ENCODE measurements at regions not wholly inside any gene's neighbourhood (a gene's known extent, or its start where the extent isn't known, plus 50 kb on each side); places are given as distances from the start of the nearest gene placed in this dataset.

DNA sequence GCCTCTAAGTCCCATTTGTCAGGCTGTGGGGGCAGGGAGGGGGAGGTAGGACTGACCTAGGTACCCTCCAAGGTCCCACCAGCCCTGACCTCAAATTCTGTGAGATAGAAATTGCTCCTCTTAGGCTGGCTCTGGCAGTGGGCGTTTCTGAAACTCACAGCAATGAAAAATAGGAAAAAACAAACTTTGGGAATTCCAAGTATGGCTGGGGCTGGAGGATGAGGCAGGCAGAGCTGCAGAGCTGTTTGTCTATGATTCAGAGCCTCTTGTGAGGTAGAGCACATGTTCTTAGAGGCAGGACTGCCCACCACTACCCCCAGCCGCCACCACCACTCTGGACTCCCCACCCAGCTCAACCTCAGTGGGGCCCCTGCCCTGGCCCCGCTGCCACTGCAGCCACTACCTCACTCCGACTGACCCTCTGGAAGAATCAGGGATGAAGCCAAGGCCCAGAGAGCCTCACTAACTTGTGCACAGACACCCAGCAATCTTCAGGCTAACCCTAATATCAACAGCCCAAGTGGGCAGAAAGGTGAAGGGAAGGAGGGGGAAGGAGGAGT is 98.2 kb downstream of the PJA1 start:
- Histone ChIP-seq H3K36me3 (ENCODE audit: control insufficient read depth in 1 of 2, insufficient read depth in 2 of 2, low read depth in 1 of 2, low read length in 2 of 2) (no peaks in the 10 kb centered on the region), H3K9me3 (ENCODE audit: control insufficient read depth, low read length) (peaks cover 14% of the 10 kb centered on the region), H3K9ac (ENCODE audit: low read length) (no peak overlapping the region), H3K4me1 (ENCODE audit: control insufficient read depth, insufficient read depth, low read depth, low read length) (peaks cover 7% of the 10 kb centered on the region), H3K27me3 (ENCODE audit: control insufficient read depth in 1 of 2, insufficient read depth in 1 of 2, low read length in 2 of 2) (peaks cover 0 to 84% of the 10 kb centered on the region in 2 experiments), H2AK5ac (ENCODE audit: low read length, severe bottlenecking) (no peak overlapping the region), H4K8ac (ENCODE audit: low read length) (no peak overlapping the region), H2BK120ac (ENCODE audit: low read depth, low read length) (no peak overlapping the region), H3K4me3 (ENCODE audit: insufficient read depth in 1 of 2, low read depth in 1 of 2, low read length in 2 of 2) (no peak overlapping the region), H3K4me2 (ENCODE audit: low read length, poor library complexity, severe bottlenecking) (no peak overlapping the region), H3K79me1 (replicated peaks; ENCODE audit: low read length, poor library complexity, severe bottlenecking) (no peaks in the 10 kb centered on the region), H3K23ac (ENCODE audit: low read length in 2 of 2) (no peak overlapping the region), H2BK15ac (ENCODE audit: low read depth, poor library complexity, severe bottlenecking) (no peak overlapping the region), H3K27ac (ENCODE audit: low read length, poor library complexity, severe bottlenecking) (no peak overlapping the region), H3K4ac (ENCODE audit: low read depth in 1 of 2, low read length in 2 of 2) (no peak overlapping the region), H4K91ac (ENCODE audit: low read length) (no peak overlapping the region), H3K14ac (ENCODE audit: low read length in 2 of 2) (no peak overlapping the region), H2AFZ (ENCODE audit: low read depth, low read length) (no peak overlapping the region), H2BK12ac (ENCODE audit: low read length in 2 of 2) (peak overlapping the region in 1 of 2 experiments; percentile 5), H3K18ac (ENCODE audit: low read depth in 1 of 2, low read length in 2 of 2) (peak overlapping the region in 1 of 2 experiments; percentile 73), H2BK5ac (ENCODE audit: low read depth, low read length, poor library complexity, severe bottlenecking) (no peak overlapping the region)
- peak; percentile 35 for DNase-seq
- 20% methylated on average over 1 of the region's 4 CpGs for WGBS

DNA sequence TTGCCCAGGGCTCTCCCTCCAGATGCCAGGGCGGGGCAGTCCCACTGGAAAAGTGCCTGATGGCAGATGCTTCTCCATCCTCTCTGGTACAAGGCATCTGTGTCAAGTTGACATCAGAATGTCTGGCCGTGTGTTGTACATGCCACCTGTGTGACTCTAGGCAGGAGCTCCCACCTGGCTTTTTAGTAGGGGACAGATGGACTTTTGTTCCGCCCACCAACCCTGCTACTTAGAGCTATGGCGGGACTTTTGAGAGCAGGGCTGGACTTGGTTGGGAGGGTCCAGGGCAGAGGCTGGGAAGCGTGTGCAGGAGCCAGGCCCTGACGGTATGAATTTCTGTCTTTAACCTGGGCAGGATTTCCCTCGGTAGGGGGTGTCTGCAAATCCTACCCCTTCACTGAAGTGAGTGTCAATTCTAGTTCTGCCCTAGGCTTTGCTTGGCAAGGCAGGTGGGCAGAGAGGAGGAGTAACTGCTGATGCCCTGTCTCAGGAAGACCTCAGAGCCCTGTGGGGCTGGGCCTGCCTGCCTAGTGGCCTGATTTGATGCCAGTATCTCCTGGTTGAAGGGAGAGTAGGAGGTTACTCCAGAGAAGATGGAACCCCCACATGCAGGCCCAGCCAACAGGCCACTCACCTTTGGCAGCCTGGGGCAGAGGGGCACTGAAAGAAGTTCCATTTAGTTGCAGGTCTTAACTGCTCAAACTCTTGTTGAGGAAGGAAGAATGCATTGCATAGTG is 99.1 kb downstream of the PJA1 start:
- H2BK120ac ChIP-seq (ENCODE audit: low read depth, low read length): no peak overlapping the region
- no peak overlapping the region for H2AFZ ChIP-seq (ENCODE audit: low read depth, low read length)
- no peak overlapping the region for H2BK5ac ChIP-seq (ENCODE audit: low read depth, low read length, poor library complexity, severe bottlenecking)
- peaks cover 14% of the 10 kb centered on the region for H3K9me3 ChIP-seq (ENCODE audit: control insufficient read depth, low read length)
- H3K14ac ChIP-seq (ENCODE audit: low read length in 2 of 2): no peak overlapping the region
- no peak overlapping the region for H2AK5ac ChIP-seq (ENCODE audit: low read length, severe bottlenecking)
- no peak overlapping the region for H4K8ac ChIP-seq (ENCODE audit: low read length)
- H3K23ac ChIP-seq (ENCODE audit: low read length in 2 of 2): no peak overlapping the region
- H3K4me1 ChIP-seq (ENCODE audit: control insufficient read depth, insufficient read depth, low read depth, low read length): peaks cover 7% of the 10 kb centered on the region
- 96% methylated on average over 6 of the region's 7 CpGs for WGBS
- H2BK12ac ChIP-seq (ENCODE audit: low read length in 2 of 2): no peak overlapping the region
- DNase-seq: no peak
- H3K4ac ChIP-seq (ENCODE audit: low read depth in 1 of 2, low read length in 2 of 2): no peak overlapping the region
- H4K91ac ChIP-seq (ENCODE audit: low read length): no peak overlapping the region
- no peaks in the 10 kb centered on the region for H3K79me1 ChIP-seq (replicated peaks; ENCODE audit: low read length, poor library complexity, severe bottlenecking)
- no peak overlapping the region for H3K18ac ChIP-seq (ENCODE audit: low read depth in 1 of 2, low read length in 2 of 2)
- H3K4me3 ChIP-seq (ENCODE audit: insufficient read depth in 1 of 2, low read depth in 1 of 2, low read length in 2 of 2): no peak overlapping the region
- H3K4me2 ChIP-seq (ENCODE audit: low read length, poor library complexity, severe bottlenecking): no peak overlapping the region
- H3K27me3 ChIP-seq (ENCODE audit: control insufficient read depth in 1 of 2, insufficient read depth in 1 of 2, low read length in 2 of 2): peaks cover 0 to 87% of the 10 kb centered on the region in 2 experiments
- H3K9ac ChIP-seq (ENCODE audit: low read length): no peak overlapping the region
- H3K36me3 ChIP-seq (ENCODE audit: control insufficient read depth in 1 of 2, insufficient read depth in 2 of 2, low read depth in 1 of 2, low read length in 2 of 2): no peaks in the 10 kb centered on the region
- no peak overlapping the region for H3K27ac ChIP-seq (ENCODE audit: low read length, poor library complexity, severe bottlenecking)
- H2BK15ac ChIP-seq (ENCODE audit: low read depth, poor library complexity, severe bottlenecking): no peak overlapping the region

DNA sequence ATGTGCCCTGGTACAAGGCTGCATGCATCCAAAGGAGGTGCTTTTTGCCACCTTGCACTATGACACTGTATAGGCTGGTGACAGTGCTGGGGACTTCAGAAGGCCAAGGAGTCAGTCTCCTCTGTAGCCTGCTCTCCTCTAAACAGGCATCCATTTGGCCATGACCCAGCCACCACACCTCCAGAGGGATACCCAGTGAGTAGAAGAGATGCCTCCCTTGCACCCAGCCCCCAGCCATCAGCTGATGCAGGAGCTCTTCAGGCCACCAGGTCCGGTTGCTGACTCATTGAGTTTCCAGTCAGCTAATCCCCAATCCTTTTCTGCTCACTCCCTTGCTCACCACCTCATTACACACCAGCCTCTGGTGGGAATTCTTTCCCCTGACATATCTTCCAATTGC is 99.8 kb downstream of the PJA1 start:
- H2BK12ac ChIP-seq (ENCODE audit: low read length in 2 of 2): peak overlapping the region in 1 of 2 experiments; percentile 12
- H3K4ac ChIP-seq (ENCODE audit: low read depth in 1 of 2, low read length in 2 of 2): no peak overlapping the region
- peaks cover 14% of the 10 kb centered on the region for H3K9me3 ChIP-seq (ENCODE audit: control insufficient read depth, low read length)
- H2AK5ac ChIP-seq (ENCODE audit: low read length, severe bottlenecking): no peak overlapping the region
- H3K4me1 ChIP-seq (ENCODE audit: control insufficient read depth, insufficient read depth, low read depth, low read length): peaks cover 7% of the 10 kb centered on the region
- no peak overlapping the region for H2BK15ac ChIP-seq (ENCODE audit: low read depth, poor library complexity, severe bottlenecking)
- WGBS: 40% methylated on average over 1 of the region's 1 CpG
- no peak overlapping the region for H3K4me3 ChIP-seq (ENCODE audit: insufficient read depth in 1 of 2, low read depth in 1 of 2, low read length in 2 of 2)
- H3K9ac ChIP-seq (ENCODE audit: low read length): no peak overlapping the region
- H3K27ac ChIP-seq (ENCODE audit: low read length, poor library complexity, severe bottlenecking): no peak overlapping the region
- H3K79me1 ChIP-seq (replicated peaks; ENCODE audit: low read length, poor library complexity, severe bottlenecking): no peaks in the 10 kb centered on the region
- no peak overlapping the region for H3K23ac ChIP-seq (ENCODE audit: low read length in 2 of 2)
- no peak overlapping the region for H2BK5ac ChIP-seq (ENCODE audit: low read depth, low read length, poor library complexity, severe bottlenecking)
- no peak overlapping the region for H2BK120ac ChIP-seq (ENCODE audit: low read depth, low read length)
- peaks cover 0 to 85% of the 10 kb centered on the region in 2 experiments for H3K27me3 ChIP-seq (ENCODE audit: control insufficient read depth in 1 of 2, insufficient read depth in 1 of 2, low read length in 2 of 2)
- no peak overlapping the region for H3K14ac ChIP-seq (ENCODE audit: low read length in 2 of 2)
- no peak overlapping the region for H4K91ac ChIP-seq (ENCODE audit: low read length)
- no peak overlapping the region for H3K18ac ChIP-seq (ENCODE audit: low read depth in 1 of 2, low read length in 2 of 2)
- DNase-seq: peak; percentile 53
- no peaks in the 10 kb centered on the region for H3K36me3 ChIP-seq (ENCODE audit: control insufficient read depth in 1 of 2, insufficient read depth in 2 of 2, low read depth in 1 of 2, low read length in 2 of 2)
- H3K4me2 ChIP-seq (ENCODE audit: low read length, poor library complexity, severe bottlenecking): no peak overlapping the region
- H4K8ac ChIP-seq (ENCODE audit: low read length): no peak overlapping the region
- no peak overlapping the region for H2AFZ ChIP-seq (ENCODE audit: low read depth, low read length)

DNA sequence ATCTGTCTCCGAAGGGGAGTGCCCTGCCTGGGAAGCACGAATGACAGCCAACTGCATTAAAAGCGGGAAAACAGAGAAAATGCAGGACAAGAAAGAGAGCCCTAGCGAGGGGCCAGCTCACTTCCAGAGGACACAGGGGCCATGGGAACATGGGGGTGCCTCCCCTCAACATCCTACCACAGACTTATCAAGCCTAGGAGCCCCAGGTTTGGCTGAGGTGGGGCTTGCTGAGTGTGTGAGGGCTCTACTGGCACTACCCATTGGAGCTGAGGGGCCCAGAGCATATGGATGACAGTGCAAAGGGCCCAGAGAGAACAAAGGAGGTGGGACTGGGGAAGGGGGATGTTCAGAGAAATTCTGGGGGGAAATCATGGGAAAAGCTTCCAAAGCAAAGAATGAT is 101.8 kb downstream of the PJA1 start:
- Histone ChIP-seq H3K36me3 (ENCODE audit: control insufficient read depth in 1 of 2, insufficient read depth in 2 of 2, low read depth in 1 of 2, low read length in 2 of 2) (no peaks in the 10 kb centered on the region), H2AK5ac (ENCODE audit: low read length, severe bottlenecking) (no peak overlapping the region), H3K23ac (ENCODE audit: low read length in 2 of 2) (no peak overlapping the region), H3K27me3 (ENCODE audit: control insufficient read depth in 1 of 2, insufficient read depth in 1 of 2, low read length in 2 of 2) (peaks cover 0 to 78% of the 10 kb centered on the region in 2 experiments), H3K9me3 (ENCODE audit: control insufficient read depth, low read length) (peaks cover 14% of the 10 kb centered on the region), H3K4me2 (ENCODE audit: low read length, poor library complexity, severe bottlenecking) (no peak overlapping the region), H3K79me1 (replicated peaks; ENCODE audit: low read length, poor library complexity, severe bottlenecking) (no peaks in the 10 kb centered on the region), H2BK5ac (ENCODE audit: low read depth, low read length, poor library complexity, severe bottlenecking) (no peak overlapping the region), H3K27ac (ENCODE audit: low read length, poor library complexity, severe bottlenecking) (no peak overlapping the region), H2BK15ac (ENCODE audit: low read depth, poor library complexity, severe bottlenecking) (no peak overlapping the region), H3K4ac (ENCODE audit: low read depth in 1 of 2, low read length in 2 of 2) (no peak overlapping the region), H3K18ac (ENCODE audit: low read depth in 1 of 2, low read length in 2 of 2) (no peak overlapping the region), H3K4me3 (ENCODE audit: insufficient read depth in 1 of 2, low read depth in 1 of 2, low read length in 2 of 2) (no peak overlapping the region), H2BK12ac (ENCODE audit: low read length in 2 of 2) (no peak overlapping the region), H4K91ac (ENCODE audit: low read length) (no peak overlapping the region), H2BK120ac (ENCODE audit: low read depth, low read length) (no peak overlapping the region), H3K4me1 (ENCODE audit: control insufficient read depth, insufficient read depth, low read depth, low read length) (peaks cover 7% of the 10 kb centered on the region), H3K14ac (ENCODE audit: low read length in 2 of 2) (no peak overlapping the region), H3K9ac (ENCODE audit: low read length) (no peak overlapping the region), H2AFZ (ENCODE audit: low read depth, low read length) (no peak overlapping the region), H4K8ac (ENCODE audit: low read length) (no peak overlapping the region)
- WGBS: no CpG with 5 or more reads among the region's 4 CpGs
- no peak for DNase-seq
